H1 (cell line): ENCODE measurements at regions not wholly inside any gene's neighbourhood (a gene's known extent, or its start where the extent isn't known, plus 50 kb on each side); places are given as distances from the start of the nearest gene placed in this dataset.

Experiments used
- CTCF ChIA-PET: fragments of 300-600 bp; sonication (Branson Sonifier 250); formaldehyde crosslinking; loops from one replicate; lab custom pipeline; 2021; ENCODE audit not compliant: partially characterized antibody; lab: Charles Lee
- POLR2A ChIA-PET: fragments of 300-600 bp; sonication (Branson Sonifier 250); formaldehyde crosslinking; loops from one replicate; lab custom pipeline; 2021; ENCODE audit warnings: inconsistent platforms; ENCODE audit not compliant: partially characterized antibody; lab: Charles Lee
- DNase-seq, 2 experiments: peaks; one replicate each; pipeline versions ENCODE4 v3.0.0 to v3.0.0-alpha.2; 2010 to 2022; ENCODE audit warnings: low spot score in 2 of 2, low read depth in 1 of 2, mixed read lengths in 1 of 2
- FAIRE-seq: peaks from 2 replicates; lab custom pipeline; 2011; peaks lifted over from hg19 to GRCh38; lab: Jason Lieb, UNC
- H2AFZ ChIP-seq: 2 replicates; pipeline ENCODE4 v1.8.1; 2012; ENCODE audit warnings: low read length, inconsistent platforms
- H2AK5ac ChIP-seq: 2 replicates; pipeline ENCODE4 v1.6.1; 2013; ENCODE audit warnings: low read depth, low read length
- H2BK120ac ChIP-seq: replicated peaks from 2 replicates; pipeline ENCODE3; 2013; ENCODE audit warnings: low read depth, low read length, inconsistent platforms
- H2BK12ac ChIP-seq: 2 replicates; pipeline ENCODE4 v1.6.1; 2013; ENCODE audit warnings: low read depth, low read length
- H2BK15ac ChIP-seq: 2 replicates; pipeline ENCODE4 v1.6.1; 2013; ENCODE audit warnings: low read length
- H2BK20ac ChIP-seq: 2 replicates; pipeline ENCODE4 v1.6.1; 2013; ENCODE audit warnings: low read length
- H2BK5ac ChIP-seq: 2 replicates; pipeline ENCODE4 v1.6.1; 2013; ENCODE audit warnings: low read depth, low read length
- H3K14ac ChIP-seq: 2 replicates; pipeline ENCODE4 v1.6.1; 2013; ENCODE audit warnings: inconsistent platforms; ENCODE audit not compliant: insufficient read length
- H3K18ac ChIP-seq: 2 replicates; pipeline ENCODE4 v1.6.1; 2013; ENCODE audit warnings: low read length; ENCODE audit errors: extremely low read depth
- H3K23ac ChIP-seq: 2 replicates; pipeline ENCODE4 v1.6.1; 2013; ENCODE audit warnings: inconsistent platforms; ENCODE audit not compliant: insufficient read length
- H3K23me2 ChIP-seq: 2 replicates; pipeline ENCODE4 v1.6.1; 2013; ENCODE audit warnings: low read depth, low read length
- H3K27ac ChIP-seq: 2 replicates; pipeline ENCODE4 v1.6.1; 2011; ENCODE audit warnings: low read depth, low read length, inconsistent platforms
- H3K27me3 ChIP-seq, 4 experiments: replicated peaks in 1 of 4; 1 replicate in 1 of 4; 2 replicates in 3 of 4; pipeline versions ENCODE4 v1.6.1 to v1.8.1; 2011 to 2013; ENCODE audit warnings: low read length in 3 of 4, mild to moderate bottlenecking in 3 of 4, inconsistent platforms in 2 of 4, mixed read lengths in 2 of 4, moderate library complexity in 1 of 4; ENCODE audit not compliant: control insufficient read depth in 3 of 4, insufficient read depth in 3 of 4; ENCODE audit errors: extremely low read depth in 1 of 4
- H3K36me3 ChIP-seq, 4 experiments: 2 replicates each; pipeline versions ENCODE4 v1.6.1 to v1.8.1; 2011 to 2013; ENCODE audit warnings: mild to moderate bottlenecking in 4 of 4, low read length in 3 of 4, moderate library complexity in 2 of 4, control low read depth in 1 of 4, inconsistent platforms in 1 of 4; ENCODE audit not compliant: insufficient read depth in 4 of 4, control insufficient read depth in 2 of 4
- H3K4ac ChIP-seq: replicated peaks from 2 replicates; pipeline ENCODE3; 2013; ENCODE audit warnings: low read length, low read depth, mixed read lengths, inconsistent platforms; ENCODE audit not compliant: insufficient read length
- H3K4me1 ChIP-seq, 4 experiments: replicated peaks in 1 of 4; 1 replicate in 1 of 4; 2 replicates in 3 of 4; pipeline versions ENCODE4 v1.6.1 to v1.8.1; 2011 to 2013; ENCODE audit warnings: low read length in 3 of 4, inconsistent platforms in 2 of 4, mixed read lengths in 1 of 4; ENCODE audit not compliant: insufficient read depth in 4 of 4, control insufficient read depth in 3 of 4
- H3K4me2 ChIP-seq, 2 experiments: 2 replicates each; pipeline versions ENCODE4 v1.6.1 to v1.8.1; 2011 to 2013; ENCODE audit warnings: low read depth in 2 of 2, low read length in 2 of 2, control low read depth in 1 of 2, inconsistent platforms in 1 of 2, mild to moderate bottlenecking in 1 of 2; ENCODE audit not compliant: insufficient read depth in 1 of 2
- H3K4me3 ChIP-seq, 4 experiments: fragments of 200-600, 300-600 bp in 1 of 4; sonication (generic), shearing (Covaris generic), sonication (Bioruptor Twin) in 1 of 4; 2 replicates each; pipeline versions ENCODE4 v1.5.1 to v1.8.1; 2011 to 2016; ENCODE audit warnings: low read length in 4 of 4, low read depth in 3 of 4, control low read depth in 2 of 4, inconsistent platforms in 2 of 4, mild to moderate bottlenecking in 2 of 4, mixed read lengths in 1 of 4, moderate library complexity in 1 of 4; ENCODE audit not compliant: insufficient read depth in 2 of 4; ENCODE audit errors: extremely low read depth in 1 of 4
- H3K56ac ChIP-seq: replicated peaks from 2 replicates; pipeline ENCODE3; 2013; ENCODE audit warnings: low read depth, mild to moderate bottlenecking, mixed read lengths, low read length, inconsistent platforms; ENCODE audit not compliant: insufficient read length
- H3K79me1 ChIP-seq: 2 replicates; pipeline ENCODE4 v1.6.1; 2013; ENCODE audit warnings: low read depth, low read length, control low read depth
- H3K79me2 ChIP-seq, 2 experiments: 2 replicates each; pipeline versions ENCODE4 v1.6.1 to v1.8.1; 2012 to 2013; ENCODE audit warnings: low read length in 2 of 2, mild to moderate bottlenecking in 2 of 2, inconsistent platforms in 1 of 2; ENCODE audit not compliant: insufficient read depth in 2 of 2, control insufficient read depth in 1 of 2
- H3K9ac ChIP-seq, 4 experiments: replicated peaks in 1 of 4; 1 replicate in 1 of 4; 2 replicates in 3 of 4; pipeline versions ENCODE4 v1.6.1 to v1.8.1; 2011 to 2013; ENCODE audit warnings: low read depth in 3 of 4, low read length in 3 of 4, control low read depth in 2 of 4, mild to moderate bottlenecking in 2 of 4, moderate library complexity in 2 of 4, inconsistent platforms in 1 of 4; ENCODE audit errors: extremely low read depth in 1 of 4
- H3K9me3 ChIP-seq, 2 experiments: 2 replicates each; pipeline versions ENCODE4 v1.6.1 to v1.8.1; 2012 to 2013; ENCODE audit warnings: mild to moderate bottlenecking in 2 of 2, moderate library complexity in 2 of 2, control low read depth in 1 of 2, inconsistent platforms in 1 of 2, low read depth in 1 of 2, low read length in 1 of 2, mixed read lengths in 1 of 2; ENCODE audit not compliant: insufficient read depth in 2 of 2
- H4K20me1 ChIP-seq, 2 experiments: replicated peaks in 1 of 2; 2 replicates each; pipeline versions ENCODE3 to v1.8.1; 2011 to 2013; ENCODE audit warnings: inconsistent platforms in 2 of 2, low read length in 2 of 2, mild to moderate bottlenecking in 1 of 2; ENCODE audit not compliant: insufficient read depth in 2 of 2, control insufficient read depth in 1 of 2
- H4K5ac ChIP-seq: 2 replicates; pipeline ENCODE4 v1.6.1; 2013; ENCODE audit warnings: low read length, low read depth, mixed read lengths, inconsistent platforms; ENCODE audit not compliant: insufficient read length
- H4K8ac ChIP-seq: 2 replicates; pipeline ENCODE4 v1.8.0; 2013; ENCODE audit warnings: mild to moderate bottlenecking, moderate library complexity, low read length, inconsistent platforms; ENCODE audit not compliant: insufficient read depth; ENCODE audit errors: extremely low read depth
- H4K91ac ChIP-seq: replicated peaks from 2 replicates; pipeline ENCODE3; 2013; ENCODE audit warnings: low read length, mixed read lengths, inconsistent platforms; ENCODE audit not compliant: insufficient read length
- BCL11A ChIP-seq, 2 experiments: IDR thresholded peaks; one replicate each; pipeline ENCODE4 v1.6.1; 2011; ENCODE audit warnings: low read depth in 2 of 2, low read length in 2 of 2, mild to moderate bottlenecking in 2 of 2
- EP300 ChIP-seq, 2 experiments: IDR thresholded peaks; 1 replicate in 1 of 2; 2 replicates in 1 of 2; pipeline ENCODE4 v1.6.1; 2011 to 2012; ENCODE audit warnings: low read depth in 2 of 2, low read length in 2 of 2, mild to moderate bottlenecking in 2 of 2, borderline replicate concordance in 1 of 2, inconsistent platforms in 1 of 2, moderate library complexity in 1 of 2
- FOSL1 ChIP-seq: IDR thresholded peaks from 2 replicates; pipeline ENCODE4 v1.6.1; 2011; ENCODE audit warnings: mild to moderate bottlenecking, low read depth, low read length, moderate library complexity; ENCODE audit not compliant: insufficient read depth
- GTF2F1 ChIP-seq: IDR thresholded peaks from 2 replicates; pipeline ENCODE4 v1.6.1; 2012; ENCODE audit warnings: low read depth, low read length, improper control_type of control experiment, borderline replicate concordance
- HDAC2 ChIP-seq, 2 experiments: fragments of 300-600 bp in 1 of 2; sonication (generic) in 1 of 2; IDR thresholded peaks; 2 replicates each; pipeline ENCODE4 v1.6.1; 2011 to 2012; ENCODE audit warnings: low read depth in 2 of 2, low read length in 2 of 2, mild to moderate bottlenecking in 2 of 2, moderate library complexity in 2 of 2, borderline replicate concordance in 1 of 2, inconsistent platforms in 1 of 2
- POLR2AphosphoS5 ChIP-seq: IDR thresholded peaks from 2 replicates; pipeline ENCODE4 v1.6.1; 2011; ENCODE audit warnings: low read depth, low read length
- RAD21 ChIP-seq, 2 experiments: IDR thresholded peaks in 1 of 2; conservative IDR thresholded peaks in 1 of 2; 2 replicates each; pipeline ENCODE4 v1.6.1; 2011; ENCODE audit warnings: low read depth in 2 of 2, low read length in 2 of 2, improper control_type of control experiment in 1 of 2, inconsistent platforms in 1 of 2, mild to moderate bottlenecking in 1 of 2, moderate library complexity in 1 of 2
- RBBP5 ChIP-seq: IDR thresholded peaks from 2 replicates; pipeline ENCODE4 v1.7.1; 2012; ENCODE audit warnings: low read depth, mild to moderate bottlenecking, inconsistent platforms, low read length, moderate library complexity, borderline replicate concordance
- SAP30 ChIP-seq: fragments of 300-600 bp; sonication (generic); IDR thresholded peaks from 2 replicates; pipeline ENCODE4 v1.7.1; 2012; ENCODE audit warnings: low read length, moderate library complexity, mild to moderate bottlenecking, inconsistent platforms; ENCODE audit not compliant: insufficient read depth, insufficient replicate concordance
- SRF ChIP-seq: IDR thresholded peaks from 2 replicates; pipeline ENCODE4 v1.6.1; 2011; ENCODE audit warnings: mild to moderate bottlenecking, low read depth, low read length, moderate library complexity
- TAF1 ChIP-seq: IDR thresholded peaks from 2 replicates; pipeline ENCODE4 v1.6.1; 2011; ENCODE audit warnings: mild to moderate bottlenecking, low read depth, low read length
- WGBS, 2 experiments: shearing (Covaris generic) in 1 of 2; methylation state at CpG; one replicate each; pipeline versions ENCODE4 v1.1.6 to v1.1.7; 2013 to 2015; ENCODE audit warnings: low lambda C conversion rate in 2 of 2, mixed read lengths in 2 of 2, inconsistent platforms in 1 of 2, low coverage in 1 of 2, missing lambda C conversion rate in 1 of 2; ENCODE audit not compliant: insufficient replicate concordance in 2 of 2, insufficient coverage in 1 of 2, insufficient read length in 1 of 2; ENCODE audit errors: extremely low coverage in 1 of 2, missing lambda C conversion rate in 1 of 2; 5-methylcytosine and 5-hydroxymethylcytosine counted together
- TF ChIP-seq, protein P1 (sequence below): IDR thresholded peaks from 2 replicates; pipeline ENCODE4 v1.6.1; 2012; ENCODE audit warnings: inconsistent platforms
- TF ChIP-seq, protein P2 (sequence below): IDR thresholded peaks from 2 replicates; pipeline ENCODE4 v1.6.1; 2012; ENCODE audit warnings: inconsistent platforms

DNA sequence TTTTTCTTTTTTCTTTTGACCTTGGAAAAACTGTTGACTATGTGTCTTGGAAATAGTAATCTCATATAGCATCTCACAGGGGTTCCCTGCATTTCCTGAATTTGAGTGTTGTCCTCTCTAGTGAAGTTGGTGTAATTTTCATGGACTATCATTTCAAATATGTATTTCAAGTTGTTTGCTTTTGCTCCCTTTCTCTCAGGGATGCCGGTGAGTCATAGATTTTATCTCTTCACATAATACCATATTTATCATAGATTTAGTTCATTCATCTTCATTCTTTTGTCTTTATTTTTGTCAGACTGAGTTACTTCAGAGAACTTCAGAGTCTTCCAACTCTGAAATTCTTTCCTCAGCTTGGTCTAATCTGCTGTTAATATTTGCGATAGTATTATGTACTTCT lies 1320.6 kb downstream of the LRFN5 start:
- Histone ChIP-seq H3K4me1 (no peaks in the 10 kb centered on the region), H3K23me2 (no peaks in the 10 kb centered on the region), H3K9ac (no peak overlapping the region), H3K4ac (no peak overlapping the region), H2BK5ac (no peak overlapping the region), H3K27me3 (no peaks in the 10 kb centered on the region), H3K27ac (no peak overlapping the region), H2BK20ac (no peak overlapping the region), H3K4me3 (no peak overlapping the region), H2AFZ (no peak overlapping the region), H3K23ac (no peak overlapping the region), H3K36me3 (no peaks in the 10 kb centered on the region), H3K14ac (no peak overlapping the region), H3K56ac (no peak overlapping the region), H3K79me1 (no peaks in the 10 kb centered on the region), H4K5ac (no peak overlapping the region), H4K20me1 (no peaks in the 10 kb centered on the region), H3K9me3 (no peaks in the 10 kb centered on the region; a peak in 1 of 4 replicates), H2AK5ac (no peak overlapping the region), H2BK15ac (no peak overlapping the region), H3K4me2 (no peak overlapping the region), H2BK120ac (no peak overlapping the region), H4K8ac (no peak overlapping the region), H3K18ac (no peak overlapping the region), H2BK12ac (no peak overlapping the region), H4K91ac (no peak overlapping the region), H3K79me2 (no peaks in the 10 kb centered on the region)
- FAIRE-seq = no peak
- WGBS, 2 experiments = 92% methylated on average over 2 of the region's 2 CpGs; no CpG with 5 or more reads in 1 of the 2 experiments
- ChIA-PET CTCF (no interaction called here), POLR2A (no interaction called here)
- no peak for DNase-seq
- TF ChIP-seq GTF2F1 = no peak
- no peak for TF ChIP-seq RAD21 (IDR thresholded peaks at IDR 0.05 in 1 of 2, conservative IDR thresholded peaks at IDR 0.05 in 1 of 2; ENCODE audit: low read depth in 2 of 2, low read length in 2 of 2)
- TF ChIP-seq, protein P1, sequence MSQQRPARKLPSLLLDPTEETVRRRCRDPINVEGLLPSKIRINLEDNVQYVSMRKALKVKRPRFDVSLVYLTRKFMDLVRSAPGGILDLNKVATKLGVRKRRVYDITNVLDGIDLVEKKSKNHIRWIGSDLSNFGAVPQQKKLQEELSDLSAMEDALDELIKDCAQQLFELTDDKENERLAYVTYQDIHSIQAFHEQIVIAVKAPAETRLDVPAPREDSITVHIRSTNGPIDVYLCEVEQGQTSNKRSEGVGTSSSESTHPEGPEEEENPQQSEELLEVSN = no peak
- no peak for TF ChIP-seq POLR2AphosphoS5
- TF ChIP-seq HDAC2 (IDR thresholded peaks at IDR 0.05; ENCODE audit: borderline replicate concordance in 1 of 2, low read depth in 2 of 2, low read length in 2 of 2) = no peak
- no peak for TF ChIP-seq FOSL1
- TF ChIP-seq RBBP5 = no peak
- TF ChIP-seq, protein P2, sequence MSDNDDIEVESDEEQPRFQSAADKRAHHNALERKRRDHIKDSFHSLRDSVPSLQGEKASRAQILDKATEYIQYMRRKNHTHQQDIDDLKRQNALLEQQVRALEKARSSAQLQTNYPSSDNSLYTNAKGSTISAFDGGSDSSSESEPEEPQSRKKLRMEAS = no peak
- TF ChIP-seq SRF = no peak
- TF ChIP-seq BCL11A (IDR thresholded peaks at IDR 0.05; ENCODE audit: low read depth in 2 of 2, low read length in 2 of 2) = no peak
- no peak for TF ChIP-seq EP300 (IDR thresholded peaks at IDR 0.05; ENCODE audit: borderline replicate concordance in 1 of 2, low read depth in 2 of 2, low read length in 2 of 2)
- TF ChIP-seq SAP30 = no peak
- no peak for TF ChIP-seq TAF1
